SK-N-MC (cell line): ENCODE measurements at regions not wholly inside any gene's neighbourhood (a gene's known extent, or its start where the extent isn't known, plus 50 kb on each side); places are given as distances from the start of the nearest gene placed in this dataset.

ENCODE experiments used
- EZH2 ChIP-seq: fragments of 200-600 bp; sonication (generic); IDR thresholded peaks from one replicate; pipeline ENCODE4 v1.6.1; 2017; ENCODE audit warnings: antibody characterized with exemption
- FOXP2 ChIP-seq: optimal IDR thresholded peaks from 2 replicates; pipeline ENCODE3; 2011; ENCODE audit warnings: mild to moderate bottlenecking, moderate library complexity; ENCODE audit not compliant: insufficient read depth; ENCODE audit errors: extremely low read length, control extremely low read depth
- POLR2AphosphoS5 ChIP-seq: IDR thresholded peaks from 2 replicates; pipeline ENCODE4 v1.6.1; 2012; ENCODE audit warnings: mild to moderate bottlenecking, low read depth, low read length, borderline replicate concordance

DNA sequence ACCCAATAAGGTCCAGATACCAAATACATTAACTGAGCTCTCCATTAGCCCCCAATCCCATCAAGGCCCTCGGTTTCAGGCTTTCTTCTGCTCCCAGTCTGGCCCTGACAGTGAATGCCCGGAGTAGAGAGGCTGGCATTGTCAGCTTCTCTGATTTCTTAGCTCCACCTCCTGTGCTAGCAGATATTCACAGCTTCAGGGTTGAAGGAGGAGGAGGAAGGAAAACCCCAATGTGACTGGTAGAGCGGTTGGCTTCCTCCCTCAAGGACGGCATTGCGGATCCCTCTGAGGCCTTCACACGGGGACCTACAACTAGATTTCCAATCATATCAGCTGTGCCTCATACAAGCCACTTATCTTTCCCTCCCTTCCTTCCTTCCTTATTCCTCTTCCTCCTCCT, 164.1 kb upstream of the SYNDIG1 start:
- TF ChIP-seq POLR2AphosphoS5 (no peak), EZH2 (no peak), FOXP2 (no peak)
